Stomach (tissue), 8 donors: ENCODE measurements at regions not wholly inside any gene's neighbourhood (a gene's known extent, or its start where the extent isn't known, plus 50 kb on each side); places are given as distances from the start of the nearest gene placed in this dataset.

ENCODE experiments used
- DNase-seq, 2 donors: peaks; one replicate each; pipeline versions ENCODE4 v3.0.0 to v3.0.0-alpha.2; 2013 to 2019
- H3K27ac ChIP-seq, 5 donors: fragments of 200-600 bp in 4 of 5; sonication (generic) in 4 of 5; one replicate each; pipeline ENCODE4 v1.5.1; 2013 to 2019; ENCODE audit warnings: mild to moderate bottlenecking in 1 of 5, moderate library complexity in 1 of 5
- H3K27me3 ChIP-seq, 3 donors: fragments of 200-600 bp; sonication (generic); one replicate each; pipeline ENCODE4 v1.5.1; 2017 to 2019; ENCODE audit warnings: mixed run types in 1 of 3
- H3K36me3 ChIP-seq, 4 donors: fragments of 200-600 bp; sonication (generic); 1 replicate in 3 of 4; 2 replicates in 1 of 4; pipeline ENCODE4 v1.5.1; 2016 to 2019
- H3K4me1 ChIP-seq, 4 donors: fragments of 200-600 bp; sonication (generic); one replicate each; pipeline ENCODE4 v1.5.1; 2016 to 2019
- H3K4me3 ChIP-seq, 4 donors: fragments of 200-600 bp; sonication (generic) in 3 of 4; one replicate each; pipeline ENCODE4 v1.5.1; 2016 to 2019; ENCODE audit warnings: mild to moderate bottlenecking in 1 of 4
- H3K9me3 ChIP-seq, 4 donors: fragments of 200-600 bp; sonication (generic); one replicate each; pipeline ENCODE4 v1.5.1; 2016 to 2019
- EP300 ChIP-seq: sonication (generic); formaldehyde crosslinking; IDR thresholded peaks from one replicate; pipeline ENCODE4 v1.6.1; 2017; ENCODE audit warnings: antibody characterized with exemption
- POLR2A ChIP-seq, 4 donors: fragments of 450-650 bp; IDR thresholded peaks; one replicate each; pipeline ENCODE4 v1.6.1; 2016; ENCODE audit warnings: antibody characterized with exemption in 4 of 4, control low read depth in 2 of 4, mild to moderate bottlenecking in 1 of 4, moderate library complexity in 1 of 4
- POLR2AphosphoS5 ChIP-seq, 3 donors: sonication (generic); formaldehyde crosslinking; IDR thresholded peaks; one replicate each; pipeline ENCODE4 v1.6.1; 2016; ENCODE audit warnings: antibody characterized with exemption in 3 of 3
- WGBS, 5 donors: extraction: QIAGEN DNeasy Blood & Tissue Kit in 3 of 5; methylation state at CpG; one replicate each; pipeline versions ENCODE4 v1.1.5 to v1.1.7; 2013 to 2018; 5-methylcytosine and 5-hydroxymethylcytosine counted together
- intact Hi-C: fragments of 100-400 bp; cut with DNase I; formaldehyde crosslinking; loops from one replicate; pipeline ENCODE4 v1.15.1; 2023; ENCODE audit warnings: low total_unique reads
- TF ChIP-seq, protein P1 (sequence below), 7 experiments: fragments of 450-650 bp in 4 of 7; fragments of 200-600 bp in 3 of 7; sonication (generic) in 3 of 7; IDR thresholded peaks; one replicate each; pipeline ENCODE4 v1.5.1; 2016 to 2019; ENCODE audit warnings: antibody characterized with exemption in 7 of 7, control low read depth in 2 of 7, mild to moderate bottlenecking in 1 of 7
- donor health status: healthy with polysubstance abuse.
- donor health status: Bipolar disorder and iron deficiency.
- donor health status: healthy.

DNA sequence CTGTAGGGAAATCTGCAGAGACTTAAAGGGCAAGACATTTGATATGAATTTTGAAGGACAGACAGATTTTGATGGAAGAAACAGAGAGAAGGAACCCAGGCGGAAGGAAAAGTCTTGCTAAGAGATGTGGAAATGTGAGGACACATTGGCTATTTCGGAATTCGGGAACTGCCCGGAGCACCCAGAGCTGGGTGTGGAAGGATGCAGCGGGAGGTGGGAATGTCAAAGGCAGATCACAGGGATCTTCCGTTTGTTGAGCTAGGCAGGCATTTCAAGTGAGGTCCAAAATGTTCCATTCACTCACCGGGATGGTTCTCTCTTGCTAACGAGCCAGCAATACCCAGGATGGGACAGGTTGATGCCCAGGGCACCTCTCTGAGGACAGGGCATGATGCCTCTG, 87.2 kb upstream of the CTBP2 start:
- Histone ChIP-seq H3K9me3 (peaks cover 0 to 19% (median 9%) of the 10 kb centered on the region in 4 donors), H3K27me3 (no peaks in the 10 kb centered on the region), H3K4me1 (no peaks in the 10 kb centered on the region), H3K4me3 (no peak overlapping the region), H3K27ac (no peak overlapping the region), H3K36me3 (no peaks in the 10 kb centered on the region)
- WGBS, 5 donors, result 80 to 85% (median 83%) methylated on average over 8 of the region's 8 CpGs
- intact Hi-C loops, result no loop called here
- TF ChIP-seq EP300, result no peak
- TF ChIP-seq POLR2AphosphoS5 (IDR thresholded peaks at IDR 0.05), result no peak
- TF ChIP-seq, protein P1, sequence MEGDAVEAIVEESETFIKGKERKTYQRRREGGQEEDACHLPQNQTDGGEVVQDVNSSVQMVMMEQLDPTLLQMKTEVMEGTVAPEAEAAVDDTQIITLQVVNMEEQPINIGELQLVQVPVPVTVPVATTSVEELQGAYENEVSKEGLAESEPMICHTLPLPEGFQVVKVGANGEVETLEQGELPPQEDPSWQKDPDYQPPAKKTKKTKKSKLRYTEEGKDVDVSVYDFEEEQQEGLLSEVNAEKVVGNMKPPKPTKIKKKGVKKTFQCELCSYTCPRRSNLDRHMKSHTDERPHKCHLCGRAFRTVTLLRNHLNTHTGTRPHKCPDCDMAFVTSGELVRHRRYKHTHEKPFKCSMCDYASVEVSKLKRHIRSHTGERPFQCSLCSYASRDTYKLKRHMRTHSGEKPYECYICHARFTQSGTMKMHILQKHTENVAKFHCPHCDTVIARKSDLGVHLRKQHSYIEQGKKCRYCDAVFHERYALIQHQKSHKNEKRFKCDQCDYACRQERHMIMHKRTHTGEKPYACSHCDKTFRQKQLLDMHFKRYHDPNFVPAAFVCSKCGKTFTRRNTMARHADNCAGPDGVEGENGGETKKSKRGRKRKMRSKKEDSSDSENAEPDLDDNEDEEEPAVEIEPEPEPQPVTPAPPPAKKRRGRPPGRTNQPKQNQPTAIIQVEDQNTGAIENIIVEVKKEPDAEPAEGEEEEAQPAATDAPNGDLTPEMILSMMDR (IDR thresholded peaks at IDR 0.05), result no peak
- no peak for TF ChIP-seq POLR2A (IDR thresholded peaks at IDR 0.05)
- DNase-seq, result no peak

DNA sequence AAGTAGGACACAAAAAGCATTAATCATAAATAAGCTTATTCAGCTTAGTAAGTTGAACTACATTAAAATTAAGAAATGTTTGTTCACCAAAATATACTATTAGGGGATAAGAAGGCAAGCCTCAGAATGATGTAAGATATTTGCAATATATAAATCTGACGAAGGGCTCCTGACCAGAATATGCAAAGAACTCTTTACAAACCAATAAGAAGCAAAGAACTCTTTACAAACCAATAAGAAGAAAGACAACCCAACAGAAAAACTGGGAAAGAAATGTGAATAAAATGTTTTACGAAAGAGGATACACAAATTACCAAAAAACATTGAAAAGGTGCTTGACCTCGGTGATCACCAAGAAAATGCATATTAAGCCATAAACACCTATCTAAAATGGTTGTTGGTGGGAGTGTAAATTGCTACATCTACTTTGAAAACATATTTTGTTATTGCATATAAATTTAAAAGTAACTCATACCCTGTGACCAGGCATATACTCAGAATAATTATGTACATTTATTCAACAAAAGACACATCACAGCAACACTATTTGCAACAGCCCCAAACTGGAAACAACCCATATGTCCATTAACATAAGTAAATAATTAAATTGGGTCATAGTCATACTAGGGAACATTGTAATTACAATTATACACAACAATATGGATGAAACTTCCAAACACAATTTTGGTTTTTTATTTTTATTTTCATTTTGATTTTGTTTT, 83.3 kb upstream of the CTBP2 start:
- TF ChIP-seq POLR2A (IDR thresholded peaks at IDR 0.05), result no peak
- no peak for TF ChIP-seq EP300
- no peak for TF ChIP-seq POLR2AphosphoS5 (IDR thresholded peaks at IDR 0.05)
- TF ChIP-seq, protein P1 (IDR thresholded peaks at IDR 0.05), result no peak
- Histone ChIP-seq H3K27me3 (no peaks in the 10 kb centered on the region), H3K27ac (no peak overlapping the region), H3K9me3 (peaks cover 0 to 5% (median 1%) of the 10 kb centered on the region in 4 donors), H3K4me1 (no peaks in the 10 kb centered on the region), H3K36me3 (no peaks in the 10 kb centered on the region), H3K4me3 (no peak overlapping the region)
- intact Hi-C loops, result no loop called here
- no peak for DNase-seq
- WGBS, 5 donors, result 85 to 91% (median 89%) methylated on average over 3 of the region's 3 CpGs

DNA sequence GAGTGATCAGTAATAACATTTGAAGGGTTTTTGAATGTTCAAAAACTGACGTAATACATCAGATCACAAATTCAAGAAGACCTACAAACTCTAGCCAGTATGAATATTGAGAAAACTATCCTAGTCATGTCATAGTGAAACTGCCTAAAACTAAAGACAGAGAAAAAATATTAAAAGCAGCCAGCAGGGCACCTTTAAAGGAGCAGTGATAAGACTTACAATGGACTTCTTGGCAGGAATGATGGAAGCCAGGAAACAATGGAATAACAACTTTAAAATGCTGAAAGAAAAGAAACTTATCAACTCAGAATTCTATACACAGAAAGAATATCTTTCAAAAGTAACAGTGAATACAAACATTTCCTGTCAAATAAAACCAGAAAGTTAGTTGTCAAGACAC, 78.3 kb upstream of the CTBP2 start:
- H3K27ac ChIP-seq, result no peak overlapping the region
- no peak for DNase-seq
- 91 to 100% (median 98%) methylated on average over 1 of the region's 1 CpG for WGBS, 5 donors
- H3K4me3 ChIP-seq, result no peak overlapping the region
- TF ChIP-seq EP300 (no peak), POLR2AphosphoS5 (IDR thresholded peaks at IDR 0.05) (no peak), POLR2A (IDR thresholded peaks at IDR 0.05) (no peak)
- TF ChIP-seq, protein P1 (IDR thresholded peaks at IDR 0.05), result no peak
- H3K27me3 ChIP-seq, result no peaks in the 10 kb centered on the region
- H3K36me3 ChIP-seq, result no peaks in the 10 kb centered on the region
- H3K4me1 ChIP-seq, result no peaks in the 10 kb centered on the region
- intact Hi-C loops, result no loop called here
- H3K9me3 ChIP-seq, result peaks cover 0 to 12% (median 8%) of the 10 kb centered on the region in 4 donors

DNA sequence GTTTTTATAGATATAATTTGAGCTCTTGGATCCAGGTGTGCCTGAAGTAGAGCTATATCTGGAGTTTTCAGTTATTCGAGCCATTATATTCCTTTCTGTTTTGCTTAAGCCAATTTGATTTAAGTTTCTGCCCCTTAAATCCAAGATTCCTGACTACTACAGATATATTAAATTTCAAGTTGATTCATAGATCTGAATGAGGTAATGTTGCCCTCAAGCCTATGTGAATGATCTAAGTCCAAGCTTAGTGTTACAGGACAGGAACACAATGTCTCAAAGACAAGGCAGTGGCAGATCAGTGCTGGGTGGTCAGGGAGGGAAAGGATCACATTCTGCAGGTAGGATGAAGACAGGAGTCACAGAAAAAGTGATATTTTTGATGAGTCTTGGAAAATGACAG, 75.7 kb upstream of the CTBP2 start:
- Histone ChIP-seq H3K27me3 (no peaks in the 10 kb centered on the region), H3K4me3 (no peak overlapping the region), H3K36me3 (no peaks in the 10 kb centered on the region), H3K4me1 (no peaks in the 10 kb centered on the region), H3K27ac (no peak overlapping the region), H3K9me3 (peaks cover 0 to 12% (median 8%) of the 10 kb centered on the region in 4 donors)
- WGBS, 5 donors, result 85 to 97% (median 88%) methylated on average over 1 of the region's 1 CpG
- no peak for DNase-seq
- TF ChIP-seq, protein P1 (IDR thresholded peaks at IDR 0.05), result no peak
- TF ChIP-seq EP300 (no peak), POLR2A (IDR thresholded peaks at IDR 0.05) (no peak), POLR2AphosphoS5 (IDR thresholded peaks at IDR 0.05) (no peak)
- intact Hi-C loops, result no loop called here
